ENCODE measurements at regions not wholly inside any gene's neighbourhood (a gene's known extent, or its start where the extent isn't known, plus 50 kb on each side); places are given as distances from the start of the nearest gene placed in this dataset.

DNA sequence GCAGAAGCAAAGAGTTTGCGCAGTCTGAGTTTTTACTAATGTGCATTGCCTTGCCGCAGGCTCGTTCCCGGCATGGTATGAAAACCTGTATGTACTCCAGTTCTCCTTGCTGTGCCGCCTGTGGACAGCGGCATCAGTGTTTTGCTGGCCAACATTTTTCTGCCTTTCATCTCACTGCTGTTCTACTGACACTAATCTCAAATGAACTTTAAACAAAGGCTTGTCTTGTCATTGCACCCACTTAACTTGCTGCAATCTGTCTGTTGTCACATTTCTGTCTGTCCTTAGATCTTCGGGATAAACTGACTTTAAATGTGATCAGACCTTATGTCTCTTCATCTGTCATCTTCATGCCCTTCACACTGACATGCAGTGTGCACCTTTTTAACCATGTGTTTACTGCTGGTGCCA lies 71.7 kb upstream of the ZNRF2 start:
- DNase-seq: no peak

DNA sequence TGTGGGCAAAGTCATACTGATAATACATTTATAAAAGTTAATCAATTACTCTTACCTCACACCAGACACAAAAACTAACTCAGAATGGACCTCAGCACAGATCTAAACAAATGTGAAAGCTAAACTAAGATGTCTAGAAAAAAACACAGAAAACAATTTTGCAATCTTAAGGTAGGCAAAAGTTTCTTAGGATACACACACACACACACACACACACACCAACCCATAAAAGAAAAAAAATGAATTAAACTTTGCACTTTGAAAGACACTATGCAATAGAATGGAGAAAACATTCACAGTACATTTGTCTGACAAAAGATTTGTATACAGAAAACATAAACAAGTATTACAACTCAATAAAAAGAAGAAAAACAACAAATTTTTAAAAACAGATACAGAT lies 70.8 kb upstream of the ZNRF2 start:
- no peak for DNase-seq

DNA sequence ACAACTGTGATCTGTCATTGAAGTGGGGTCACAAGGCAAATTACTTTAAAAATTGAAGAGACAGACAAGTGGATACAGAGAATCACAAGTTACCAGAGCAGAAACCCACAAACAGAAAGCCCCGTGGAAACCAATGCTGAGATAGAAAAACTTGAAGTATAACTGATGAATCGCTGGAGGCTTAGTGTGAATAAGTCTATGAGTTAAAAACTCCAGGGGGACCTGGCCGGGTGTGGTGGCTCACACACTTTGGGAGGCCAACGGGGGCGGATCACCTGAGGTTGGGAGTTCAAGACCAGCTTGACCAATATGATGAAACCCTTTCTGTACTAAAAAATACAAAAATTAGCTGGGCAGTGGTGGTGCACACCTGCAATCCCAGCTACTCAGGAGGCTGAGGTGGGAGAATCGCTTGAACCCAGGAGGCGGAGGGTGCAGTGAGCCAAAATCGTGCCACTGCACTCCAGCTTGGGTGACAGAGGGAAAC lies 69.7 kb upstream of the ZNRF2 start:
- DNase-seq: no peak

DNA sequence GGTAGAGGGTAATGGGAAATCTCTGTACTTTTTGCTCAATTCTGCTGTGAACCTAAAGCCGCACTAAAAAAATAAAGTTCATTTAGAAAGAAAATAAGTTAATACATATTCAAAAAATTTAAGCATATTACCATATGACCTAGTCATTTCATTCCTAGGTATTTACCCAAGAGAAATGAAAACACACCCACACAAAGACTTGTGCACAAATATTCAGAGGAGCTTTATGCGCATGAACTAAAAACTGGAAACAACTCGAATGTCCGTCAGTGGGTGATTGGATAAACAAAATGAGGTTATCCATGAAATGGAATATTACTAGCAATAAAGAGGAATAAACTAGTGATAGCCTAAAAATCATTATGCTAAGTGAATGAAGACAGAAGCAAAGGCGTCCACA lies 62.6 kb upstream of the ZNRF2 start:
- no peak for DNase-seq

DNA sequence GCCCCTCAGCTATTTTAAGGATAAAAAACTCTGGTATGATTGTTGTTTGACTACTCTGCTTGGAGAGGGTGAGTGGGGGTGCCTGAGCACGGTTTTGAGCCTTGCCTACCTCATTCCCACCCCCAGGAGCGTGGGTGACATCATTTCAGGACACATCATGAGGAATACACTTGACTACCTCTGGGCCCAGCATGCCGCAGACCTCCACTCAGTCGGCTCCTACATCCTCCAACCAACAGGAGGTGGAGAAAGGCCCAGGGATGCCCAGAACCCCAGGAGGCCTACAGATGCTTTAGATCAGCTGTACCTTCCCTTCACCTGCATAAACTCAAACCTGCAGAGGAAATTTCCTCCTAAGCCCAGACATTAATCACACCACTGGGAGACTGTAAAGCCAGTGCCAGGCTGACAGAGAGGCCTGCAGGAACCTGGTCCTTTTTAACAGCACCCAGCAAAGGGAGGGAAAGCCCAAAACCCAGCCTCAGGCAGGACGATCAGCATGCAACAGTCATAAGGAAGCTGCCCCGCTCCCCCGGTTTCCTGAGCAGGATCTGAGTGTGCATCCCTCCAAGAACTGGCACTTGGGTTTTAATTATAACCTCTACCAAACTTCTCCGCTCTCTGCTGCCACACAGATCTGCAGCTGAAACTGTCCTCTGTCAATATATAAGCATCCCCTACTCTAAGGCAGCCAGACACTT lies 61.7 kb upstream of the ZNRF2 start:
- DNase-seq: no peak

DNA sequence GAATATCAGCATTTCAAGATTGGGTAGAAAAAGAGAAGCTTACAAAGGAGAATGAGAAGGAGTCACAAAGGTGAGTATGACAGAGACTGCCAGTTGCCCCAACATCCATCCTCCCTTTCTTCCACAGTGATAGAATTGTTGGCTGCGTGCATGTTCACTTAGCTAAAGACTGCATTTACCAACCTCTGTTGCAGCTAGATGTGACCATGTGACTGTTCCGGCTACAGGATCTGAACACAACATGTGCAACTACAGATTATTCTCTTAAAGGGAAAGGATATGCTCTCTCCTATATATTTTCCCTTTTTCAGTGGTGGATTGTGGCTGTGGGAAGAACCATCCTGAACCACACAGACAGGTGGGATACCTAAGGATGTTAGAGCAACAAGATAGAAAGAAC lies 60.5 kb upstream of the ZNRF2 start:
- no peak for DNase-seq

DNA sequence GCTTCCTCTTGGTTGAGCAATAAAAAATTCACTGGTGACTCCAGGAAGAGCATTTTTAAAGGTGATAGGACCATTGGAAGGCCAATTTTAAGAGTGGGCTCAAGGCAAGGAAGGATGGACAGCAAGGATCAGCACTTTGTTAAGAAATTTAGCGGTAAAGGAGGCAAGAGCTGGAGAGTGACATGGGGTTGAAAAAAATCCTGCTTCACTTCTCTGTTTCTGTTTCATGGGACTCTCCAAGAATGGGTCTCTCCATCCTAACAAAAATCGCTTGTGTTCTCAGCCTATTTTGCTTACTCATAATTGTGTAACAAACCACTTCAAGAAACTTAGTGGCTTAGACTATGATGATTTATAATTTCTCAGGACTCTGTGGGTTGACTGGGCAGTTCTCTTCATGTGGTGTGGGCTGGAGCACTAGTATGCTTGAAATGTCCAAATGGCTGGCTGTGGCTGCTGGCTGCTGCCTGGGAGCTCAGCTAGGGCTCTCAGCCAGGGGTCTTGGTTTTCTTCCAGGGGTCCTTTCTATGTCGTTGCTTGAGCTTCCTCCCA lies 59.8 kb upstream of the ZNRF2 start:
- peak; percentile 9 to 33 for DNase-seq

DNA sequence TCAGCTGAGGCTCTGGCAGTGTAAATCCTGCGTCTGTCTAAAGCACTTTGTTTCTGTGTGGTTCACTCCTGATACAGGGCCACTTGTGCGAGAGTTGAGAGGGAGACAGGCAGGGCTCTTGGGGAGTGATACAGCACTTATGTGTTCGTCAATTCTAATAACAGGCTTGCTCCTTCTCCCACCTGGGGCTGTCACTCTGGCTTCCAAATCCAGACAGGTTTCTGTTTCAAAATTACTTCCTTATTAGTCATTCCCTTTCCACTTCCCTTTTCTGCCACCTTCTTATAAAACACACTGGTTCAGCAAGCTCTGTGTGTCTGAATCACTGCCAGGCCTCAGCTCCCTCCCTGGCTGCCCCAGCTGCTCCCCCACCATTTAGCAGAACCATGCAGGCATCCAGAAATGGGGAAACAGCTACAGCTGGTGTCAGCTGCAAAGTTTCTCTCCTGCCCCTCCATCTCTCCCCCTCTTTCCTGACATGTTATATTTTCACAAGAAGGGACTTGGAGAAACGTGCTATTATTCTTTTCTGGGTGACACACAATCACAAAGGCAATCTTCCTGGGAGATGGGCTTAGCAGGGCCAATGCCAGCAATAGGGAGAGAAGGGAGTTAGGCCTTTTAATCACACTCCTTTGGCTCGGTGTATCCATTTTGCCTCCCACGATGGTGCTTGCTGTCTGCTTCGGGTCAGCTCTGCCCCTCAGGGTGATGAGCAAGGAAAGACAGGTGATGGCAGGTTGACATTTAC lies 58.4 kb upstream of the ZNRF2 start:
- peak; percentile 36 to 80 for DNase-seq

DNA sequence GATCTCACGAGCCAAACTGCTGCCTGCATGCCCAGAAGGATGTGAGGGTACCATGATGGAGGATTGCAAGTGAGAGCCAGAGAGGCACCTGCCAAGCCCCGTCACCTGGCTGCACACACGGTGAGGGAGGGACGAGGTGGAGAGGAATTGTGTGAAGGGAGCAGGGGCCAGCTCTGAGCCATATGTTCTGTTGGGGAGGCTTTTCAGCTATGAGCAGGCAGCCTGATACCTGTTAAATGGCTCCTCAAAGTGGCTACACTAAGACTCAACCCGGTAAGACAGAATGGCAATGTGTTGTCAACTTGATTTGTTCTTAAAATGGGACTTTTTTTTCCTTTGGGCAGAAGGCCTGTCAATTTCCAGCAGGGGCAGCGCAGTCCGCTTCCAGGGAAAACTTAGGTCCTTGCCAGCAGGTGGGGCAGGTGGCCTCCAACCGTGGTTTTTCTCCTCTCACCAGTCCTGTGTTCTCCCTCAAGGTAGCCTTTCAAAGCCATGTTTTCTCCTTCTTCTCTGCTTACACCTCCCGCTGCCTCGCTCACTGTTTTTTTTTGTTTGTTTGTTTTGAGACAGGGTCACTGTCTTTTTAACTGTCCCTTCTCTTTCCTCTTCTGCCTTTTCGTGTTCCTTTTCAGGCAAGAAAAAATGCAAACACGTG lies 57.7 kb upstream of the ZNRF2 start:
- peak in 1 of 2 donors; percentile 16 for DNase-seq

DNA sequence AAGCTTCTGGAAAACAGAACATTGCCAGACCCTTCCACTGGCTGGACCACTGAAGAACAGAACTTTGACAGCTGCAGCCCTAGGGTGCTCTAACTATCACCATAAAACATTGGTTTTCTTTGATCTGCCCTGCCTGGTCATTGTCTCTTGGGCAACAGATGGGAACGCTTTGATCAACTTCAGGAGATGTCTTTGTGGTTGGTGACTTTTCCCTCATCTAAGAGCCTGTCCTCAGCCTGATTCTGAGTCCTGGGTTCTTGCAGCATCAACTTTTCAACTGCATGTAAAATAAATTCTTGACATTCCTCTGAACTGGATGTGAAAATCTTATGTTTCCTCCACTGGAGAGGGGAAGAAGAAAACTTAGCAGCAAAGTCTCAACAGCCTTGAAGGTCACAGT lies 53.1 kb upstream of the ZNRF2 start:
- DNase-seq: no peak

DNA sequence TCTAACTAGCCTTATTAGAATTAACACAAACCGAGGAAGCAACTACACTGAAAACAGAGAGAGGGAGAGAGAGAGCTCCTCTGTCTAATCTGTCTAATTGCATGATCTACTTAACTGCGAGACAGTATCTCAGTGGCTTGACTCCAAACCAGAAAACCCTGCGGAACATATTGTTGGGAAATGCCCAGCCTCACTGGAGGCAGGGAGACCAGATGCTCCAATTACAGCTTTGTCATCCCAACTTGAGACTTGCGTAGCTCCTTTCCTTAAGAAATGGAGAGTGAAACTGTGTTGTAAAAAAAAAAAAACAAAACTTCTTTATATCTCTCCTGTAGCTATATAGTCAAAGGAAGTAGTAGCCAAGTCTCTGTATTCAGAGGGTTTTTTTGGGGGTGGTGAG lies 52.0 kb upstream of the ZNRF2 start:
- no peak for DNase-seq

Data from CD4-positive, alpha-beta T cell treated with Interferon alpha-2 for 1 hour (primary cell).